ENCODE measurements at regions not wholly inside any gene's neighbourhood (a gene's known extent, or its start where the extent isn't known, plus 50 kb on each side); places are given as distances from the start of the nearest gene placed in this dataset.

DNA sequence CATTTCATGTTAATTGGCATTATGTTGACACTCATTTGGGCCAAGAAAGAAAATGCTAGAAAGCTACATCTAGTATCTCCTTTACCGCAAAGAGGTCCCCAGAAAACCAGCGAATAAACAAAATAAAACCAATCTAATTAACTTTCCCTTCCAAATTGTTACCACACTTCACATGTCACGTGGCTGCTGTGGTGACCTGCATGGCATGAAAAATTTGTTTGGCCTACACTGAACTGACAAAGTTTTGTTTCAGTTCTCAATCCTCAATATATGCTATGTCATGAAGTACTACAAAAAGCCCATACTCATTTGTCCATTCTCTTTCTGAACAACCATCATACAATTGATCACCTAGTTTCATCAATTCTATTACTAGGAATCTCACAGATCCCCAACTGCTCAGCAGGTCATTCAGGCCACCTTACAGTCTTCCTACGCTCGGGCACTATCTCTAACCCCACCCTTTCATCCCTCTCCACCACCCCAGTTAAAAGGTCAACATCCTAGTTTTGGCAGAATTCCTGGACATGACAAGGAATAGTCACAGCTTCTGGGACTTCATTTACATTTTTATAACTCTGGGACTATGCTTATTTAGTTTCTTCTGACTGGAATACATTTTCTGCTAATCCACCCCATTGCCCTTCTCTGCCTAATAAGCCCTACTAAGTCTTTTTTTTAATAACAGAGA is 480.4 kb downstream of the IGSF11 start:
- no peak for DNase-seq

GRCh38 chr3:118556983-118557382 is 477.7 kb downstream of the IGSF11 start:
- DNase-seq = no peak

GRCh38 chr3:118557513-118557912 is 477.1 kb downstream of the IGSF11 start:
- DNase-seq = no peak

DNA sequence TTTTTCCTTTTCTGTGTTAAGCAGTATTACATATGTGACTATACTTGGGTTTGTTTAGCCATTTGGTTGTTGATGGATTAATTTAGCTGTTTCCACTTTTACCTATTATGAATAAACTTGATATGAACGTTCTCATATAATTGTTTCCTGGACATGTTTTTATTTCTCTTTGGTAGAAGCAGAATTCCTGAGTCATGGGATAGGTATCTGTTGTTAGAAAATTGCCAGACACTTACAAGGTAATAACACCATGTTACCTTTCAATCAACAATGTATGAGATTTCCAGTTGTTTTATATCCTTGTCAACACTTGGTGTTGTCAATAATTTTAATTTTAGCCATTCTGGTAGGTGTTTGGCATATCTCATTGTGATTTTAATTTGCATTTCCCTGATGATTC is 475.4 kb downstream of the IGSF11 start:
- DNase-seq = no peak

GRCh38 chr3:118564800-118565199 is 469.8 kb downstream of the IGSF11 start:
- DNase-seq = no peak

DNA sequence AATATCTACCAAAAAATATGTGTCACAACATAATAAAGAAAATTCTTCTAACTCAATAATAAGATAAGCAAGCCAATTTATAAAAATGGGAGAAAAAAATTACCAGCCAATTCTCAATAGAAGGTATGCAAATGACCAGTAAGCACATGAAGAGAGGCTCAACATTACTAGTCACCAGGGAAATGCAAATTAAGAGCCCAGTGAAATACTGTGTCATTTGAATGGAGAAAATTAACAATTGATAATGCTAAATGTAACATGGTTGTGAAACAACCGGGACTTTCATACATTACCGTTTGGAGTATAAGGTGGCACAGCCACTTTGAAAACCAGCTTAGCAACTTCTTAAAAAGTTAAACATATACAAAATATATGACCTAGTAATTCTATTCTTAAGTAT is 460.7 kb downstream of the IGSF11 start:
- DNase-seq = no peak

- no peak for DNase-seq
These were observed 457.4 kb downstream of the IGSF11 start for GRCh38 chr3:118577055-118577777.

- DNase-seq = no peak
These were observed 456.1 kb downstream of the IGSF11 start for GRCh38 chr3:118578559-118578958.

- DNase-seq = no peak
These were observed 447.5 kb downstream of the IGSF11 start for GRCh38 chr3:118587037-118587741.

- no peak for DNase-seq
These were observed 446.8 kb downstream of the IGSF11 start for GRCh38 chr3:118587847-118588246.

- DNase-seq = no peak
These were observed 441.4 kb downstream of the IGSF11 start for GRCh38 chr3:118593277-118593670.

- DNase-seq = no peak
These were observed 437.5 kb downstream of the IGSF11 start for GRCh38 chr3:118597184-118597583.

GRCh38 chr3:118607915-118608820 is 426.5 kb downstream of the IGSF11 start:
- no peak for DNase-seq

- DNase-seq = no peak
These were observed 416.2 kb downstream of the IGSF11 start for GRCh38 chr3:118618247-118619040.

DNA sequence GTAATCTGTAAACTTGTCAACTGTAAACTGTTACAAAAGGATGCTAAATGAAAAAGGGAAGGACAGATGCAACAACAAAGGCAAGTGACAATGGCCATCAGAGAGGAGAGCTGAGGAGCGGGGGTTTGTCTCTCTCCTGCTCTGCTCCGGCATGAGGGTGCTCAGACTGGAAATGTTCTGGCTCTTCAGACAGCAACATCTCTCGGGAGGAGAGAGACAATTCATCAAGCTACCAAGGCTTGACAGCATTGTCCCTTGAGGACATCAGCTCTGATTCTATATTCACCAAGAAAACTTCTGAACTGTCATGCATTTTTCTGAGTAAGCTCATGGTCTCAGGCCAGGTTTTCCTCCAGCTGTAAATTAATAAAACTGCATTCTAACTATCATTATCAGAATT is 408.2 kb downstream of the IGSF11 start:
- DNase-seq = no peak

GRCh38 chr3:118628704-118629341 is 405.8 kb downstream of the IGSF11 start:
- DNase-seq = peak; percentile 84

GRCh38 chr3:118629821-118630220 is 404.8 kb downstream of the IGSF11 start:
- DNase-seq = no peak

- DNase-seq = no peak
These were observed 398.9 kb downstream of the IGSF11 start for GRCh38 chr3:118635711-118636110.

DNA sequence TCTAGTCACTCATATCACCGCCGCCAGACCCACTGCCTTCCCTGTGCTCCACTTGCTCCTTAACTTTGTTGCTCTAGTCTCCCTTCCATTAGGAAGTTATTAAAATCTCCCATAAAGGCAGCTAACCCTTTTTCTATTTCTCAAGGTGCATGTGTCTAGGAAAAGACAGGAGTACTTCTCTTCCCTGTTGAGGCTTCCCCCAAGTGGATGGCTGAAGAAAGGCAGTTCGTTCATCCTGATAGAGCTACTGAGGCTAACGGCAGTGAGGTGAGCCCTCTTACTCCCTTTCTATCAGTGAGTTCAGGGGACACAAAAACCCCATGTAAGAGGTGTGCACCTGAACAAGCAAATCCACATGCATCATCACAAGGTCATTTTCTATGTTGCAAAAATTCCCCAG is 397.8 kb downstream of the IGSF11 start:
- no peak for DNase-seq

DNA sequence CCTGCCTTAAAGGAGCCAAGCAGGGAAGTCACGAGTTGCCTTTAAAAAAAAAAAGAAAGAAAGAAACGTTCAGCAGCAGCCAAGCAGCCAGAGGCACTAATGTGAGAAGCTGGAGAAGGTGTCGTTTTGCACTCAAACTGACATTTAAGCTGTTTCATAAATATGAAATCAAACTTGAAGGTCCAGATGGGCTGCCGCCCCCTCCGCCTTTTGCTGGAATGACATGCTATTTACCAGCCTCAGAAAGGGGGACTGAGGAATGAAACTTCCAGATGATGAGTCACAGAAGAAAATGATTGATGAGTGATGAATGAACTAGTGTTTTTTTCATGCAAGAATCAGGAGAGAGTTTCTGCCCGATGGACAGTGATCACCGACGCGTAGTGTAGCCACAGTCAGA is 396.8 kb downstream of the IGSF11 start:
- no peak for DNase-seq

DNA sequence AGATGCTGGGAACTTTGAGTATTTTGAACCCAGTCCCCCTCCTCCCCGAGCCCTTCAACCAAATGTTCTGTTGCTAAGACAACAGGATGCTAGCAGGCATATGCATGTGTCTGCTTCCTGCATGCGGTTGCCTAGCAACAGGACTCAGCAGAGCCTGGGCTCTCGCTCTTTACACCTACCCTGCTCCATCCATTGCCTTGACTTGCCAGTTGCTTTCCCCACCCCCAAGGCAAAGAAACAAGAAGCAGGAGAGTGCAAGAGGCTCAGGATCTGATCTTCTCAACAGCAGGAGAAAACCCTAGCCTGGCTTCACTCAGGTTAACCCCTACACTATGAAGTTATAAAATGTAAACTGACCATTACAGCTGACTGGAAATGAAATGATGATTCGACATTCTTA is 393.0 kb downstream of the IGSF11 start:
- DNase-seq = peak; percentile 68

- no peak for DNase-seq
These were observed 363.5 kb downstream of the IGSF11 start for GRCh38 chr3:118671192-118671591.
